Iris pigment epithelial cell (primary cell): ENCODE measurements at regions not wholly inside any gene's neighbourhood (a gene's known extent, or its start where the extent isn't known, plus 50 kb on each side); places are given as distances from the start of the nearest gene placed in this dataset.

Experiments used
- DNase-seq: peaks from one replicate; pipeline ENCODE4 v3.0.0-alpha.2; 2011; ENCODE audit warnings: low read depth

- no peak for DNase-seq
These were observed 222.9 kb downstream of the BRD1 start for GRCh38 chr22:49604732-49605302.

- no peak for DNase-seq
These were observed 224.7 kb downstream of the BRD1 start for GRCh38 chr22:49603016-49603415.

GRCh38 chr22:49602481-49602880 lies 225.2 kb downstream of the BRD1 start:
- no peak for DNase-seq

- no peak for DNase-seq
These were observed 225.9 kb downstream of the BRD1 start for GRCh38 chr22:49601614-49602321.

GRCh38 chr22:49600891-49601431 lies 226.7 kb downstream of the BRD1 start:
- DNase-seq, result no peak

GRCh38 chr22:49600468-49600867 lies 227.2 kb downstream of the BRD1 start:
- no peak for DNase-seq

GRCh38 chr22:49599691-49600455 lies 227.8 kb downstream of the BRD1 start:
- no peak for DNase-seq

GRCh38 chr22:49599039-49599438 lies 228.6 kb downstream of the BRD1 start:
- DNase-seq, result no peak

- DNase-seq, result no peak
These were observed 229.3 kb downstream of the BRD1 start for GRCh38 chr22:49598338-49598737.

GRCh38 chr22:49597428-49598039 lies 230.1 kb downstream of the BRD1 start:
- no peak for DNase-seq

GRCh38 chr22:49595465-49596078 lies 232.1 kb downstream of the BRD1 start:
- no peak for DNase-seq

GRCh38 chr22:49594078-49594477 lies 233.6 kb downstream of the BRD1 start:
- no peak for DNase-seq

- no peak for DNase-seq
These were observed 234.2 kb downstream of the BRD1 start for GRCh38 chr22:49593509-49593908.

GRCh38 chr22:49592780-49593501 lies 234.7 kb downstream of the BRD1 start:
- no peak for DNase-seq

- no peak for DNase-seq
These were observed 236.7 kb downstream of the BRD1 start for GRCh38 chr22:49590851-49591445.

- no peak for DNase-seq
These were observed 237.3 kb downstream of the BRD1 start for GRCh38 chr22:49590381-49590780.

- no peak for DNase-seq
These were observed 237.9 kb downstream of the BRD1 start for GRCh38 chr22:49589811-49590210.

GRCh38 chr22:49589301-49589700 lies 238.4 kb downstream of the BRD1 start:
- no peak for DNase-seq

- DNase-seq, result no peak
These were observed 238.9 kb downstream of the BRD1 start for GRCh38 chr22:49588739-49589138.

GRCh38 chr22:49587987-49588386 lies 239.7 kb downstream of the BRD1 start:
- DNase-seq, result no peak

- DNase-seq, result no peak
These were observed 240.3 kb downstream of the BRD1 start for GRCh38 chr22:49587421-49587820.
